SU-DHL-6 (cell line): ENCODE measurements at regions not wholly inside any gene's neighbourhood (a gene's known extent, or its start where the extent isn't known, plus 50 kb on each side); places are given as distances from the start of the nearest gene placed in this dataset.

ENCODE experiments used
- CTCF ChIP-seq: fragments of 200-600 bp; sonication (generic); IDR thresholded peaks from one replicate; pipeline ENCODE4 v1.5.1; 2017; ENCODE audit warnings: antibody characterized with exemption, mild to moderate bottlenecking, low read length, moderate library complexity; ENCODE audit not compliant: insufficient read depth, poor library complexity, severe bottlenecking
- EZH2phosphoT487 ChIP-seq: fragments of 200-600 bp; sonication (generic), shearing (Covaris generic); conservative IDR thresholded peaks from 2 replicates; pipeline ENCODE4 v1.6.1; 2018; ENCODE audit warnings: mild to moderate bottlenecking, antibody characterized with exemption, low read length, moderate library complexity, mixed read lengths

GRCh38 chrX:17247144-17247543, 127.9 kb upstream of the NHS start:
- TF ChIP-seq CTCF (no peak), EZH2phosphoT487 (no peak)
